Natural killer cell (primary cell): ENCODE measurements at regions not wholly inside any gene's neighbourhood (a gene's known extent, or its start where the extent isn't known, plus 50 kb on each side); places are given as distances from the start of the nearest gene placed in this dataset.

Experiments
- ATAC-seq, 3 donors: fragments of 150-1000 bp in 2 of 3; fragments of 200-7000 bp in 1 of 3; cut with Tn5 transposase; 1 replicate in 1 of 3; 2 replicates in 2 of 3; pipeline ENCODE4 v1.10.0; 2021; ENCODE audit warnings: mild to moderate bottlenecking in 2 of 3, moderate library complexity in 2 of 3
- DNase-seq, 2 donors: peaks; one replicate each; pipeline versions ENCODE4 v3.0.0 to v3.0.0-alpha.2; 2013 to 2021; ENCODE audit warnings: mixed read lengths in 1 of 2
- H3K27ac ChIP-seq: one replicate; pipeline ENCODE4 v1.5.1; 2013; ENCODE audit warnings: mild to moderate bottlenecking, low read length
- H3K27me3 ChIP-seq: one replicate; pipeline ENCODE4 v1.6.1; 2013; ENCODE audit warnings: low read length; ENCODE audit not compliant: control insufficient read depth, insufficient read depth
- H3K36me3 ChIP-seq: one replicate; pipeline ENCODE4 v1.6.1; 2013; ENCODE audit warnings: low read length; ENCODE audit not compliant: control insufficient read depth, insufficient read depth
- H3K4me1 ChIP-seq: one replicate; pipeline ENCODE4 v1.6.1; 2013; ENCODE audit warnings: low read length; ENCODE audit not compliant: control insufficient read depth, insufficient read depth
- H3K4me3 ChIP-seq: one replicate; pipeline ENCODE4 v1.5.1; 2013; ENCODE audit warnings: low read length
- H3K9me3 ChIP-seq: one replicate; pipeline ENCODE4 v1.6.1; 2013; ENCODE audit warnings: low read length; ENCODE audit not compliant: control insufficient read depth, insufficient read depth
- H3K27ac Mint-ChIP-seq, 2 donors: one replicate each; pipeline ENCODE4 v1.8.0; 2022; ENCODE audit warnings: mild to moderate bottlenecking in 2 of 2, mixed read lengths in 2 of 2, moderate library complexity in 1 of 2
- H3K27me3 Mint-ChIP-seq, 2 donors: one replicate each; pipeline ENCODE4 v1.8.0; 2022; ENCODE audit warnings: low read depth in 2 of 2, mixed read lengths in 2 of 2
- H3K36me3 Mint-ChIP-seq: one replicate; pipeline ENCODE4 v1.8.0; 2022; ENCODE audit warnings: mixed read lengths
- H3K4me1 Mint-ChIP-seq, 2 donors: one replicate each; pipeline ENCODE4 v1.8.0; 2022; ENCODE audit warnings: mixed read lengths in 2 of 2
- H3K4me3 Mint-ChIP-seq: one replicate; pipeline ENCODE4 v1.8.0; 2022; ENCODE audit warnings: mild to moderate bottlenecking, moderate library complexity, mixed read lengths
- H3K9me3 Mint-ChIP-seq, 2 donors: one replicate each; pipeline ENCODE4 v1.8.0; 2022; ENCODE audit warnings: mixed read lengths in 2 of 2
- WGBS: methylation state at CpG from one replicate; pipeline ENCODE4 v1.1.7; 2013; ENCODE audit warnings: missing lambda C conversion rate; ENCODE audit not compliant: insufficient coverage; 5-methylcytosine and 5-hydroxymethylcytosine counted together
- intact Hi-C: fragments of 100-400 bp; cut with micrococcal nuclease; formaldehyde crosslinking; loops from one replicate; pipeline ENCODE4 v1.14.2; 2022
- TF ChIP-seq, protein P1 (sequence below): fragments of 200-600 bp; IDR thresholded peaks from one replicate; pipeline ENCODE4 v1.8.0; 2022; ENCODE audit warnings: antibody characterized with exemption

DNA sequence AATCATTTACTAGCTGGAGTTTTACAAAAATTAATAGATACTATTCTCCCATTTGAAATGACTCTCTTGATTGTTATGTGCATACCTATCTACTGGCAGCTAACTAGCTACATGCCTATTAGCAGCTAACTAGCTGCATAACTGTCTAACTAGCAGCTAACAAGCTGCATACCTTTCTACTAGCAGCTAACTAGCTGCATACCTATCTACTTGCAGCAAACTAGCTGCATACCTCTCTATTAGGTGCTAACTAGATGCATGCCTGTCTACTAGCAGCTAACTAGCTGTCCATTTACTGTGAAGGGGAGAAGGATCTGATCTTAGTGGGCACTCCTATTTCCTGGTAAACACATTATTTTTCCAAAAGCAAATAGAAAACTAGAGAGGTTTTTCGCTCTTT lies 439.4 kb upstream of the PFKP start:
- no peaks in the 10 kb centered on the region for H3K4me1 Mint-ChIP-seq
- WGBS: no CpG with 5 or more reads among the region's 1 CpG

DNA sequence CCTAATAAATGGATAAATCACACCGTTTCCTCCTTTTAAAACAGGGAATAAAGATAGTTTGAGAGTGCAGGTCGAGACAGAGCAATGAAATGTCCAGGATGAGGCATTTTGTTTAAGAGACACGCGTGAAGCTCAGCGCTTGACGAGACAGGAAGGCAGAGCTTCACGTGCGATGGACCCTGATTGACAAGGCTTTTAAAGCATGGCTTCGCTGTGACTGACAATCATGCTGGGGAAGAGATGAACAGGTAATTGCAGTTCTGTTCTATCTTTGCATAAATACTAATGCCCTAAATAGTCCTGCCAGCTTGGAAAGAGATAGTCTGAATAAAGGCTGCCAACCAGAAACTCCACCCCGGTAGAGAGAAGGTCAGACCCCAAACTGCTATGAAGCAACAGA lies 442.3 kb upstream of the PFKP start:
- no peaks in the 10 kb centered on the region for H3K4me1 Mint-ChIP-seq
- no peak overlapping the region for H3K27ac ChIP-seq
- no peaks in the 10 kb centered on the region for H3K36me3 ChIP-seq
- no peaks in the 10 kb centered on the region for H3K27me3 ChIP-seq
- H3K9me3 ChIP-seq: no peaks in the 10 kb centered on the region
- intact Hi-C loops: no loop called here
- TF ChIP-seq, protein P1, sequence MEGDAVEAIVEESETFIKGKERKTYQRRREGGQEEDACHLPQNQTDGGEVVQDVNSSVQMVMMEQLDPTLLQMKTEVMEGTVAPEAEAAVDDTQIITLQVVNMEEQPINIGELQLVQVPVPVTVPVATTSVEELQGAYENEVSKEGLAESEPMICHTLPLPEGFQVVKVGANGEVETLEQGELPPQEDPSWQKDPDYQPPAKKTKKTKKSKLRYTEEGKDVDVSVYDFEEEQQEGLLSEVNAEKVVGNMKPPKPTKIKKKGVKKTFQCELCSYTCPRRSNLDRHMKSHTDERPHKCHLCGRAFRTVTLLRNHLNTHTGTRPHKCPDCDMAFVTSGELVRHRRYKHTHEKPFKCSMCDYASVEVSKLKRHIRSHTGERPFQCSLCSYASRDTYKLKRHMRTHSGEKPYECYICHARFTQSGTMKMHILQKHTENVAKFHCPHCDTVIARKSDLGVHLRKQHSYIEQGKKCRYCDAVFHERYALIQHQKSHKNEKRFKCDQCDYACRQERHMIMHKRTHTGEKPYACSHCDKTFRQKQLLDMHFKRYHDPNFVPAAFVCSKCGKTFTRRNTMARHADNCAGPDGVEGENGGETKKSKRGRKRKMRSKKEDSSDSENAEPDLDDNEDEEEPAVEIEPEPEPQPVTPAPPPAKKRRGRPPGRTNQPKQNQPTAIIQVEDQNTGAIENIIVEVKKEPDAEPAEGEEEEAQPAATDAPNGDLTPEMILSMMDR: no peak
- H3K36me3 Mint-ChIP-seq: no peaks in the 10 kb centered on the region
- H3K27ac Mint-ChIP-seq: no peak overlapping the region
- peaks cover 0 to 2% of the 10 kb centered on the region in 2 donors for H3K27me3 Mint-ChIP-seq
- 94% methylated on average over 10 of the region's 10 CpGs for WGBS
- DNase-seq (no peak), ATAC-seq (no peak)
- H3K9me3 Mint-ChIP-seq: no peaks in the 10 kb centered on the region
- no peak overlapping the region for H3K4me3 Mint-ChIP-seq
- no peak overlapping the region for H3K4me3 ChIP-seq
- no peaks in the 10 kb centered on the region for H3K4me1 ChIP-seq

More for the DNA sequence above, 439.4 kb upstream of the PFKP start:
- Histone ChIP-seq H3K27me3 (no peaks in the 10 kb centered on the region), H3K4me3 (no peak overlapping the region), H3K27ac (no peak overlapping the region), H3K36me3 (no peaks in the 10 kb centered on the region), H3K4me1 (no peaks in the 10 kb centered on the region), H3K9me3 (no peaks in the 10 kb centered on the region)
- H3K27ac Mint-ChIP-seq: no peak overlapping the region
- intact Hi-C loops: no loop called here
- TF ChIP-seq, protein P1: no peak
- peaks cover 0 to 2% of the 10 kb centered on the region in 2 donors for H3K27me3 Mint-ChIP-seq
- no peak for DNase-seq
- no peaks in the 10 kb centered on the region for H3K9me3 Mint-ChIP-seq
- H3K4me3 Mint-ChIP-seq: no peak overlapping the region
- ATAC-seq: no peak
- no peaks in the 10 kb centered on the region for H3K36me3 Mint-ChIP-seq

DNA sequence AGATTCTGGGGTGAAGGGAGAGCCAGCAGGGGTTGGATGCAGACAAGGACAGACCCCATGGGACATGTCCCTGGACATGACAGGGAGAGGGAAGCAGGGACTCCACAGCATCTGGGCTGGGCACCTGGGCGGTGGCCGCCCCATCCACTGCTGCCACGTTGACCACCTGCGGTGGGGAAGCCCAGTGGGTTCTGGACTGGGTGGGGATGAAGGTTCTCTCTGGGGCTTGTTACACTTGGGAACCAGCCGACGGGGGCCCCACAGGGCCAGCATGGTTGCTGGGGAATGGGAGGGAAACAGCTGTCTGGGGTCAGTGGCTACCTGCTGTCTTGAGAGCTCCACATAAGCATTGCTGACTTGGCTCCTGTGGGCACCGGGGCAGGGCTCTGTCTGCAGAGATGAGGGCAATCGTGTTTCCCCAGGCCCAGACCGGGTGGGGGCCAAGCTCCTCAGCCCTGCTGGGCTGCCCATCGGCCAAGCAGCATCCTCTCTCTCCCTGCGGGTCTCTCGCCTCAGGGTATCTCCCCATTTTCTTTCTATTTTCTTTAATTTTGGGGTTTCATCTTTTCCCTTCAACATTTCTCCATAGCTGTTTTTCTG lies 443.6 kb upstream of the PFKP start:
- TF ChIP-seq, protein P1: no peak
- DNase-seq: no peak
- Histone ChIP-seq H3K27ac (no peak overlapping the region), H3K9me3 (no peaks in the 10 kb centered on the region), H3K36me3 (no peaks in the 10 kb centered on the region), H3K4me3 (no peak overlapping the region), H3K4me1 (no peaks in the 10 kb centered on the region), H3K27me3 (no peaks in the 10 kb centered on the region)
- H3K4me3 Mint-ChIP-seq: no peak overlapping the region
- H3K9me3 Mint-ChIP-seq: no peaks in the 10 kb centered on the region
- ATAC-seq: no peak
- no peaks in the 10 kb centered on the region for H3K36me3 Mint-ChIP-seq
- H3K27me3 Mint-ChIP-seq: peaks cover 0 to 2% of the 10 kb centered on the region in 2 donors
- no peak overlapping the region for H3K27ac Mint-ChIP-seq
- H3K4me1 Mint-ChIP-seq: no peaks in the 10 kb centered on the region
- intact Hi-C loops: no loop called here
- WGBS: 91% methylated on average over 12 of the region's 12 CpGs
